ENCODE measurements at regions not wholly inside any gene's neighbourhood (a gene's known extent, or its start where the extent isn't known, plus 50 kb on each side); places are given as distances from the start of the nearest gene placed in this dataset.
A peak's percentile ranks its signal among the peaks of the same experiment; 100 is the strongest.

GRCh38 chr5:4953576-4953975, 186.6 kb upstream of the ADAMTS16 start:
- H3K27me3 ChIP-seq (replicated peaks; ENCODE audit: control insufficient read depth, insufficient read depth, low read length): peaks cover 42% of the 10 kb centered on the region
- H3K4me3 ChIP-seq (ENCODE audit: low read length): no peak overlapping the region
- H3K9ac ChIP-seq (ENCODE audit: low read length): no peak overlapping the region
- H3K9me3 ChIP-seq (ENCODE audit: control insufficient read depth, low read length): no peaks in the 10 kb centered on the region
- peaks cover 38% of the 10 kb centered on the region for H3K4me1 ChIP-seq (ENCODE audit: control insufficient read depth, insufficient read depth, low read length)
- no peak for DNase-seq (ENCODE audit: low read depth)
- no peaks in the 10 kb centered on the region for H3K36me3 ChIP-seq (ENCODE audit: control insufficient read depth, insufficient read depth, low read length, severe bottlenecking)

- H3K9me3 ChIP-seq (ENCODE audit: control insufficient read depth, low read length): no peaks in the 10 kb centered on the region
Observed at GRCh38 chr5:4954048-4954447, 186.1 kb upstream of the ADAMTS16 start.

GRCh38 chr5:4963265-4963664, 176.9 kb upstream of the ADAMTS16 start:
- Histone ChIP-seq H3K4me1 (ENCODE audit: control insufficient read depth, insufficient read depth, low read length) (no peaks in the 10 kb centered on the region), H3K9ac (ENCODE audit: low read length) (no peak overlapping the region), H3K36me3 (ENCODE audit: control insufficient read depth, insufficient read depth, low read length, severe bottlenecking) (no peaks in the 10 kb centered on the region), H3K27me3 (replicated peaks; ENCODE audit: control insufficient read depth, insufficient read depth, low read length) (peaks cover 55% of the 10 kb centered on the region), H3K9me3 (ENCODE audit: control insufficient read depth, low read length) (no peaks in the 10 kb centered on the region), H3K4me3 (ENCODE audit: low read length) (no peak overlapping the region)
- DNase-seq (ENCODE audit: low read depth): no peak

More at GRCh38 chr5:4954048-4954447, 186.1 kb upstream of the ADAMTS16 start:
- Histone ChIP-seq H3K9ac (ENCODE audit: low read length) (no peak overlapping the region), H3K36me3 (ENCODE audit: control insufficient read depth, insufficient read depth, low read length, severe bottlenecking) (no peaks in the 10 kb centered on the region), H3K4me1 (ENCODE audit: control insufficient read depth, insufficient read depth, low read length) (peaks cover 34% of the 10 kb centered on the region), H3K27me3 (replicated peaks; ENCODE audit: control insufficient read depth, insufficient read depth, low read length) (peaks cover 46% of the 10 kb centered on the region), H3K4me3 (ENCODE audit: low read length) (no peak overlapping the region)
- no peak for DNase-seq (ENCODE audit: low read depth)

- Histone ChIP-seq H3K27me3 (replicated peaks; ENCODE audit: control insufficient read depth, insufficient read depth, low read length) (peaks cover 55% of the 10 kb centered on the region), H3K9ac (ENCODE audit: low read length) (no peak overlapping the region), H3K9me3 (ENCODE audit: control insufficient read depth, low read length) (no peaks in the 10 kb centered on the region), H3K4me3 (ENCODE audit: low read length) (no peak overlapping the region), H3K4me1 (ENCODE audit: control insufficient read depth, insufficient read depth, low read length) (no peaks in the 10 kb centered on the region), H3K36me3 (ENCODE audit: control insufficient read depth, insufficient read depth, low read length, severe bottlenecking) (no peaks in the 10 kb centered on the region)
- DNase-seq (ENCODE audit: low read depth): no peak
Observed at GRCh38 chr5:4969351-4969750, 170.8 kb upstream of the ADAMTS16 start.

- no peak overlapping the region for H3K9ac ChIP-seq (ENCODE audit: low read length)
- peaks cover 53% of the 10 kb centered on the region for H3K27me3 ChIP-seq (replicated peaks; ENCODE audit: control insufficient read depth, insufficient read depth, low read length)
- H3K4me1 ChIP-seq (ENCODE audit: control insufficient read depth, insufficient read depth, low read length): no peaks in the 10 kb centered on the region
- no peak overlapping the region for H3K4me3 ChIP-seq (ENCODE audit: low read length)
- no peaks in the 10 kb centered on the region for H3K9me3 ChIP-seq (ENCODE audit: control insufficient read depth, low read length)
- DNase-seq (ENCODE audit: low read depth): no peak
- no peaks in the 10 kb centered on the region for H3K36me3 ChIP-seq (ENCODE audit: control insufficient read depth, insufficient read depth, low read length, severe bottlenecking)
Observed at GRCh38 chr5:4970171-4970570, 170.0 kb upstream of the ADAMTS16 start.

- no peak overlapping the region for H3K9ac ChIP-seq (ENCODE audit: low read length)
- H3K4me3 ChIP-seq (ENCODE audit: low read length): no peak overlapping the region
- no peaks in the 10 kb centered on the region for H3K36me3 ChIP-seq (ENCODE audit: control insufficient read depth, insufficient read depth, low read length, severe bottlenecking)
- peaks cover 6% of the 10 kb centered on the region for H3K4me1 ChIP-seq (ENCODE audit: control insufficient read depth, insufficient read depth, low read length)
- peaks cover 21% of the 10 kb centered on the region for H3K27me3 ChIP-seq (replicated peaks; ENCODE audit: control insufficient read depth, insufficient read depth, low read length)
- no peaks in the 10 kb centered on the region for H3K9me3 ChIP-seq (ENCODE audit: control insufficient read depth, low read length)
- no peak for DNase-seq (ENCODE audit: low read depth)
Observed at GRCh38 chr5:4976902-4977301, 163.2 kb upstream of the ADAMTS16 start.

- peaks cover 24% of the 10 kb centered on the region for H3K27me3 ChIP-seq (replicated peaks; ENCODE audit: control insufficient read depth, insufficient read depth, low read length)
- H3K9ac ChIP-seq (ENCODE audit: low read length): no peak overlapping the region
- no peaks in the 10 kb centered on the region for H3K9me3 ChIP-seq (ENCODE audit: control insufficient read depth, low read length)
- H3K4me1 ChIP-seq (ENCODE audit: control insufficient read depth, insufficient read depth, low read length): peaks cover 6% of the 10 kb centered on the region
- no peak for DNase-seq (ENCODE audit: low read depth)
- H3K4me3 ChIP-seq (ENCODE audit: low read length): peak overlapping the region; percentile 51
- no peaks in the 10 kb centered on the region for H3K36me3 ChIP-seq (ENCODE audit: control insufficient read depth, insufficient read depth, low read length, severe bottlenecking)
Observed at GRCh38 chr5:4977416-4978110, 162.6 kb upstream of the ADAMTS16 start.

- Histone ChIP-seq H3K4me3 (ENCODE audit: low read length) (no peak overlapping the region), H3K27me3 (replicated peaks; ENCODE audit: control insufficient read depth, insufficient read depth, low read length) (peaks cover 43% of the 10 kb centered on the region), H3K9me3 (ENCODE audit: control insufficient read depth, low read length) (no peaks in the 10 kb centered on the region), H3K36me3 (ENCODE audit: control insufficient read depth, insufficient read depth, low read length, severe bottlenecking) (no peaks in the 10 kb centered on the region), H3K4me1 (ENCODE audit: control insufficient read depth, insufficient read depth, low read length) (peaks cover 6% of the 10 kb centered on the region), H3K9ac (ENCODE audit: low read length) (no peak overlapping the region)
- no peak for DNase-seq (ENCODE audit: low read depth)
Observed at GRCh38 chr5:4980201-4980600, 159.9 kb upstream of the ADAMTS16 start.

- H3K4me3 ChIP-seq (ENCODE audit: low read length): no peak overlapping the region
- no peaks in the 10 kb centered on the region for H3K36me3 ChIP-seq (ENCODE audit: control insufficient read depth, insufficient read depth, low read length, severe bottlenecking)
- DNase-seq (ENCODE audit: low read depth): no peak
Observed at GRCh38 chr5:4981608-4982007, 158.5 kb upstream of the ADAMTS16 start.

GRCh38 chr5:4983701-4984100, 156.4 kb upstream of the ADAMTS16 start:
- no peak for DNase-seq (ENCODE audit: low read depth)
- H3K4me1 ChIP-seq (ENCODE audit: control insufficient read depth, insufficient read depth, low read length): peaks cover 9% of the 10 kb centered on the region
- no peaks in the 10 kb centered on the region for H3K9me3 ChIP-seq (ENCODE audit: control insufficient read depth, low read length)
- H3K4me3 ChIP-seq (ENCODE audit: low read length): no peak overlapping the region
- peaks cover 48% of the 10 kb centered on the region for H3K27me3 ChIP-seq (replicated peaks; ENCODE audit: control insufficient read depth, insufficient read depth, low read length)
- H3K36me3 ChIP-seq (ENCODE audit: control insufficient read depth, insufficient read depth, low read length, severe bottlenecking): no peaks in the 10 kb centered on the region
- H3K9ac ChIP-seq (ENCODE audit: low read length): no peak overlapping the region

More at GRCh38 chr5:4981608-4982007, 158.5 kb upstream of the ADAMTS16 start:
- Histone ChIP-seq H3K9me3 (ENCODE audit: control insufficient read depth, low read length) (no peaks in the 10 kb centered on the region), H3K4me1 (ENCODE audit: control insufficient read depth, insufficient read depth, low read length) (peaks cover 6% of the 10 kb centered on the region), H3K9ac (ENCODE audit: low read length) (no peak overlapping the region), H3K27me3 (replicated peaks; ENCODE audit: control insufficient read depth, insufficient read depth, low read length) (peaks cover 48% of the 10 kb centered on the region)

GRCh38 chr5:4984461-4984860, 155.7 kb upstream of the ADAMTS16 start:
- no peaks in the 10 kb centered on the region for H3K36me3 ChIP-seq (ENCODE audit: control insufficient read depth, insufficient read depth, low read length, severe bottlenecking)
- no peak overlapping the region for H3K9ac ChIP-seq (ENCODE audit: low read length)
- H3K4me3 ChIP-seq (ENCODE audit: low read length): no peak overlapping the region
- peaks cover 48% of the 10 kb centered on the region for H3K27me3 ChIP-seq (replicated peaks; ENCODE audit: control insufficient read depth, insufficient read depth, low read length)
- no peak for DNase-seq (ENCODE audit: low read depth)
- no peaks in the 10 kb centered on the region for H3K9me3 ChIP-seq (ENCODE audit: control insufficient read depth, low read length)
- H3K4me1 ChIP-seq (ENCODE audit: control insufficient read depth, insufficient read depth, low read length): peaks cover 17% of the 10 kb centered on the region

GRCh38 chr5:4987431-4987830, 152.7 kb upstream of the ADAMTS16 start:
- peaks cover 35% of the 10 kb centered on the region for H3K27me3 ChIP-seq (replicated peaks; ENCODE audit: control insufficient read depth, insufficient read depth, low read length)
- DNase-seq (ENCODE audit: low read depth): no peak
- H3K4me1 ChIP-seq (ENCODE audit: control insufficient read depth, insufficient read depth, low read length): peaks cover 33% of the 10 kb centered on the region
- H3K9ac ChIP-seq (ENCODE audit: low read length): no peak overlapping the region
- H3K4me3 ChIP-seq (ENCODE audit: low read length): no peak overlapping the region
- H3K36me3 ChIP-seq (ENCODE audit: control insufficient read depth, insufficient read depth, low read length, severe bottlenecking): no peaks in the 10 kb centered on the region
- no peaks in the 10 kb centered on the region for H3K9me3 ChIP-seq (ENCODE audit: control insufficient read depth, low read length)

All from adipocyte (in vitro differentiated cells).